Activated CD4-positive, alpha-beta memory T cell treated with anti-CD3 and anti-CD28 coated beads, Interleukin-2, amount 10 ng/mL, durations not matched to agents 7 days and 5 days (primary cell): ENCODE measurements at regions not wholly inside any gene's neighbourhood (a gene's known extent, or its start where the extent isn't known, plus 50 kb on each side); places are given as distances from the start of the nearest gene placed in this dataset.

Experiments
- CTCF ChIA-PET: fragments of 350-600 bp; sonication (Branson Sonifier 250); formaldehyde crosslinking; loops from one replicate; lab custom pipeline; 2021; ENCODE audit warnings: antibody characterized with exemption, inconsistent platforms; lab: Charles Lee
- POLR2A ChIA-PET: fragments of 350-600 bp; sonication (Branson Sonifier 250); formaldehyde crosslinking; loops from one replicate; lab custom pipeline; 2021; ENCODE audit warnings: antibody characterized with exemption; lab: Charles Lee
- DNase-seq: peaks from one replicate; pipeline ENCODE4 v3.0.0-alpha.2; 2020
- H3K27ac Mint-ChIP-seq: one replicate; pipeline ENCODE4 v1.8.0; 2021; ENCODE audit warnings: mild to moderate bottlenecking, mixed read lengths
- H3K27me3 Mint-ChIP-seq: one replicate; pipeline ENCODE4 v1.8.0; 2021; ENCODE audit warnings: mixed read lengths
- H3K36me3 Mint-ChIP-seq: one replicate; pipeline ENCODE4 v1.8.0; 2021; ENCODE audit warnings: low read depth, mixed read lengths
- H3K4me1 Mint-ChIP-seq: one replicate; pipeline ENCODE4 v1.8.0; 2021; ENCODE audit warnings: mixed read lengths
- H3K4me3 Mint-ChIP-seq: one replicate; pipeline ENCODE4 v1.8.0; 2021; ENCODE audit warnings: mild to moderate bottlenecking, mixed read lengths
- H3K9me3 Mint-ChIP-seq: one replicate; pipeline ENCODE4 v1.8.0; 2021; ENCODE audit warnings: mixed read lengths

- H3K4me3 Mint-ChIP-seq, result no peak overlapping the region
- H3K36me3 Mint-ChIP-seq, result no peaks in the 10 kb centered on the region
- CTCF ChIA-PET, result no interaction called here
- POLR2A ChIA-PET, result no interaction called here
- no peaks in the 10 kb centered on the region for H3K9me3 Mint-ChIP-seq
- no peak overlapping the region for H3K27ac Mint-ChIP-seq
- H3K4me1 Mint-ChIP-seq, result peaks cover 2% of the 10 kb centered on the region
- peaks cover 5% of the 10 kb centered on the region for H3K27me3 Mint-ChIP-seq
- no peak for DNase-seq
These were observed 406.6 kb downstream of the ARHGEF28 start for GRCh38 chr5:74032617-74033016.

DNA sequence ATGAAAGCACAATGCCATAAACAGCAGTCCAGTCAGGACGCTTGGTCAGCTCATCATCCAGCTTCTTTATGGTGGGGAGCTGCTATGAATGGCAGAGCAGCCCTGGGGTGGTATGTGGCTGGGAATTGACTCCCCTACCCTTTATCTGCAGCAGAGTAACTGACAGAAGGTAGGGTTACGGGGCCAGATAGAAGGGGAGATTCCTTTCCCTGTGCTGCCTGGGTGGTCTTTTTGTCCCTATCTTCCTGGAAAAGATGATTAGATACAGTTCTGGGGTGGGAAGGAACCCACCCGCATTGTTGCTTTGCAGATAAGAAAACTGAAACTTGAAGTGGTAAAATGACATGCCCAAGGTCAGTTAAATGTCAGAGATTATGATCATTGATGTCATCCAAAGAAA is 405.5 kb downstream of the ARHGEF28 start:
- POLR2A ChIA-PET, result no interaction called here
- Mint-ChIP-seq H3K4me3 (no peak overlapping the region), H3K9me3 (no peaks in the 10 kb centered on the region), H3K36me3 (no peaks in the 10 kb centered on the region), H3K4me1 (peaks cover 2% of the 10 kb centered on the region), H3K27ac (no peak overlapping the region), H3K27me3 (peaks cover 5% of the 10 kb centered on the region)
- DNase-seq, result no peak
- CTCF ChIA-PET, result no interaction called here

- CTCF ChIA-PET, result no interaction called here
- H3K27ac Mint-ChIP-seq, result no peak overlapping the region
These were observed 404.8 kb downstream of the ARHGEF28 start for GRCh38 chr5:74030821-74031220.

GRCh38 chr5:74030371-74030770 is 404.4 kb downstream of the ARHGEF28 start:
- Mint-ChIP-seq H3K4me3 (no peak overlapping the region), H3K4me1 (no peaks in the 10 kb centered on the region), H3K9me3 (no peaks in the 10 kb centered on the region), H3K36me3 (no peaks in the 10 kb centered on the region), H3K27me3 (peaks cover 5% of the 10 kb centered on the region), H3K27ac (no peak overlapping the region)
- ChIA-PET POLR2A (no interaction called here), CTCF (no interaction called here)
- no peak for DNase-seq

More at GRCh38 chr5:74030821-74031220, 404.8 kb downstream of the ARHGEF28 start:
- Mint-ChIP-seq H3K9me3 (no peaks in the 10 kb centered on the region), H3K27me3 (peaks cover 5% of the 10 kb centered on the region), H3K4me3 (no peak overlapping the region), H3K36me3 (no peaks in the 10 kb centered on the region), H3K4me1 (peaks cover 2% of the 10 kb centered on the region)
- no peak for DNase-seq
- POLR2A ChIA-PET, result no interaction called here

DNA sequence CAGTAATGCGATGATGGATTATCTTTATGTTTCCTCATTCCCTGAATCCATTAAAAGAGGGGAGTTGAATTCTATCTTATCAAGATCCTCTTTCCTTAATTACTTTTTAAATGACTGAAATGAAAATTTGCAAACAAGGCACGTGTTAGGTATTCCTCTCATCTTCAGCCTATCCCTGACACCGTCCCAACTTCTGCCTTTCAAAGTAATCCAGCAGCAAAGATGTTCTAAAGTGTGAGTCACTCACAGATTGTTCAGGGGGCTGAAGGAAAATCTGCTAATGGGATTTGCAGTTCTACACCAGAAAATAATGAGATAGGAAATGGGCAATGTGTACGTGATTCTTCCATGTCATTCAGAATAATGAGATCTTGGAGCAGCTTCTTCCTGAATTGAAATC is 403.0 kb downstream of the ARHGEF28 start:
- POLR2A ChIA-PET, result no interaction called here
- no peak overlapping the region for H3K4me3 Mint-ChIP-seq
- no peak overlapping the region for H3K27ac Mint-ChIP-seq
- H3K36me3 Mint-ChIP-seq, result no peaks in the 10 kb centered on the region
- no peak for DNase-seq
- no peaks in the 10 kb centered on the region for H3K9me3 Mint-ChIP-seq
- H3K27me3 Mint-ChIP-seq, result peaks cover 5% of the 10 kb centered on the region
- CTCF ChIA-PET, result no interaction called here
- no peaks in the 10 kb centered on the region for H3K4me1 Mint-ChIP-seq

- no peaks in the 10 kb centered on the region for H3K36me3 Mint-ChIP-seq
- CTCF ChIA-PET, result no interaction called here
- H3K27me3 Mint-ChIP-seq, result peaks cover 9% of the 10 kb centered on the region
These were observed 402.4 kb downstream of the ARHGEF28 start for GRCh38 chr5:74028406-74028805.

DNA sequence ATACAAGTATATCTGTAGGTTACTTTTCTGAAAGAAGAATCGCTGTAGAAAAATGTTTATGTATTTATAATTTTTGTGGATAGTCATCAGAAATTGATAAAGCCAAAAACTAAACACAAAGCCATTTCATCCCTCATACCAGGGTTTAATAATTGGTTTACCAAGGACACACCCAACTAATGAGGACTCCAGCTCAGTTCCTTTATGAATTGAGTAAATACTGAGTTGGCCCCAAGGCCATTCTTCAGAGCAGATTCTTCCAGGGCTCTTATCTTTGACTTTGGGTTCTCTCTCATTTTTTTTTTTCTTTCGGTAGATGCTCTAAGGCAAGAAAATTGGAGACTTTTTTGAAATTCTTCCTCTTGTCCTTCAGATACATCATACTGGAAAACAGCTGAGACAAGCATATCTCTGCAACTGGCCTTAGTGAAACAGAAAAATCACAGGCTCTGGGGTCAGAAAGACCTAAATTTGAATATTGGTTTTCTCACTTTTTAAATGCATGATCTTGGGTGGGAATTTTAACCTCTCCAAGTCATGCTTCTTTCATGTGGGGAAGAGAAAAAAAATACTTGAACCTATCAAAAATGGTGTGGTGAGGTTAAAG is 401.8 kb downstream of the ARHGEF28 start:
- H3K4me3 Mint-ChIP-seq, result no peak overlapping the region
- H3K9me3 Mint-ChIP-seq, result no peaks in the 10 kb centered on the region
- H3K36me3 Mint-ChIP-seq, result no peaks in the 10 kb centered on the region
- CTCF ChIA-PET, result no interaction called here
- no peaks in the 10 kb centered on the region for H3K4me1 Mint-ChIP-seq
- peaks cover 10% of the 10 kb centered on the region for H3K27me3 Mint-ChIP-seq
- POLR2A ChIA-PET, result no interaction called here
- no peak overlapping the region for H3K27ac Mint-ChIP-seq
- DNase-seq, result no peak

More at GRCh38 chr5:74028406-74028805, 402.4 kb downstream of the ARHGEF28 start:
- POLR2A ChIA-PET, result no interaction called here
- H3K4me1 Mint-ChIP-seq, result no peaks in the 10 kb centered on the region
- H3K4me3 Mint-ChIP-seq, result no peak overlapping the region
- DNase-seq, result no peak
- no peak overlapping the region for H3K27ac Mint-ChIP-seq
- H3K9me3 Mint-ChIP-seq, result no peaks in the 10 kb centered on the region

GRCh38 chr5:74026310-74026709 is 400.3 kb downstream of the ARHGEF28 start:
- no peak for DNase-seq
- H3K36me3 Mint-ChIP-seq, result no peaks in the 10 kb centered on the region
- ChIA-PET CTCF (no interaction called here), POLR2A (no interaction called here)
- H3K4me3 Mint-ChIP-seq, result no peak overlapping the region
- no peak overlapping the region for H3K27ac Mint-ChIP-seq
- H3K4me1 Mint-ChIP-seq, result no peaks in the 10 kb centered on the region
- H3K9me3 Mint-ChIP-seq, result no peaks in the 10 kb centered on the region
- H3K27me3 Mint-ChIP-seq, result peaks cover 7% of the 10 kb centered on the region

GRCh38 chr5:74021126-74021525 is 395.1 kb downstream of the ARHGEF28 start:
- POLR2A ChIA-PET, result no interaction called here
- DNase-seq, result no peak
- Mint-ChIP-seq H3K4me1 (no peaks in the 10 kb centered on the region), H3K4me3 (no peak overlapping the region), H3K36me3 (no peaks in the 10 kb centered on the region), H3K27ac (no peak overlapping the region), H3K27me3 (peaks cover 9% of the 10 kb centered on the region), H3K9me3 (no peaks in the 10 kb centered on the region)
- CTCF ChIA-PET, result no interaction called here

- ChIA-PET CTCF (no interaction called here), POLR2A (no interaction called here)
- H3K36me3 Mint-ChIP-seq, result no peaks in the 10 kb centered on the region
- DNase-seq, result no peak
- no peaks in the 10 kb centered on the region for H3K9me3 Mint-ChIP-seq
- H3K4me3 Mint-ChIP-seq, result no peak overlapping the region
- peaks cover 9% of the 10 kb centered on the region for H3K27me3 Mint-ChIP-seq
- H3K27ac Mint-ChIP-seq, result no peak overlapping the region
- H3K4me1 Mint-ChIP-seq, result no peaks in the 10 kb centered on the region
These were observed 394.5 kb downstream of the ARHGEF28 start for GRCh38 chr5:74020503-74020902.

GRCh38 chr5:74019923-74020322 is 393.9 kb downstream of the ARHGEF28 start:
- Mint-ChIP-seq H3K36me3 (no peaks in the 10 kb centered on the region), H3K4me3 (no peak overlapping the region), H3K27me3 (peaks cover 11% of the 10 kb centered on the region), H3K4me1 (no peaks in the 10 kb centered on the region), H3K9me3 (no peaks in the 10 kb centered on the region), H3K27ac (no peak overlapping the region)
- DNase-seq, result no peak
- CTCF ChIA-PET, result no interaction called here
- POLR2A ChIA-PET, result no interaction called here

DNA sequence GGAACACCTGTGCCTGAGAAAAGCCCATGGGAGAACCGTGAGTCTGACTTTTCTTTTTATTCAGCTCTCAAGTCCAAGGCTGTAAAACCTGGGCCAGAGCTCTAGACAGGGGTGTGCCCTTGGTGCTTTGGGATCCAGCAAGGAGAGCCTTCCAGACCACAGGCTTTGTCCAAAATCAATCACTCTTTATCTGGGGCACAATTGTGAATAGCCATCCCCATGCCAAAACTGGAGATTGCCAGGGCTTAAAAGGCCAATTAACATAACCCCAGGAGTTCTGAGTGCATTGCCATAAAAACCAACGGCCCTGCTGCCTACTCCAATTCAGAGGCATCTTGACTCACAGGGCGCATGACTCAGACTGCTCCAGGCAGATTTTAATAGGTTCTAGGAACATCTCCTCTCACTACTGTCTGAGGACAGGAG is 391.8 kb downstream of the ARHGEF28 start:
- Mint-ChIP-seq H3K4me3 (no peak overlapping the region), H3K27me3 (peaks cover 4% of the 10 kb centered on the region), H3K27ac (no peak overlapping the region), H3K36me3 (no peaks in the 10 kb centered on the region), H3K4me1 (no peaks in the 10 kb centered on the region), H3K9me3 (no peaks in the 10 kb centered on the region)
- CTCF ChIA-PET, result no interaction called here
- no peak for DNase-seq
- POLR2A ChIA-PET, result no interaction called here

- H3K27me3 Mint-ChIP-seq, result peaks cover 9% of the 10 kb centered on the region
- CTCF ChIA-PET, result no interaction called here
These were observed 391.1 kb downstream of the ARHGEF28 start for GRCh38 chr5:74017112-74017511.

DNA sequence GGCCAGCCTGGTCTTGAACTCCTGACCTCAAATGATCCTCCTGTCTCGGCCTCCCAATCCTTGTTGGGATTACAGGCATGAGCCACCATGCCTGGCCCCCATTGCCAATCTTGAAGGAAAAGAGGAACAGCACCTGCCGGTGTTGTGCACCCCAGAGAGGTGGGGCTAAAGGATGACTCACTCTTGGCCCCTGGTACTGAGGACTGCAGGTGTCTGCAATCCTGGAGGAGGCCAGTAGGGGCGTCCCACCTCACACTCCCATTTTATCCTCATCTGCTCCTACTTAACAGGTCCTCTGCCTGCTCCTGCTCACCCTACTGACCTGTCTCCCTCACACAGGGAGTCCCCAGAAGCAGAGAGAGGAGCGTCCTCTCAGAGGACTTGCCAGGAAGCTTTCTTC is 390.4 kb downstream of the ARHGEF28 start:
- H3K27me3 Mint-ChIP-seq, result peaks cover 11% of the 10 kb centered on the region
- no peaks in the 10 kb centered on the region for H3K4me1 Mint-ChIP-seq
- no peak overlapping the region for H3K4me3 Mint-ChIP-seq
- POLR2A ChIA-PET, result no interaction called here
- DNase-seq, result no peak
- H3K27ac Mint-ChIP-seq, result no peak overlapping the region
- CTCF ChIA-PET, result no interaction called here
- no peaks in the 10 kb centered on the region for H3K9me3 Mint-ChIP-seq
- no peaks in the 10 kb centered on the region for H3K36me3 Mint-ChIP-seq

More at GRCh38 chr5:74017112-74017511, 391.1 kb downstream of the ARHGEF28 start:
- Mint-ChIP-seq H3K4me1 (no peaks in the 10 kb centered on the region), H3K4me3 (no peak overlapping the region), H3K9me3 (no peaks in the 10 kb centered on the region), H3K27ac (no peak overlapping the region), H3K36me3 (no peaks in the 10 kb centered on the region)
- POLR2A ChIA-PET, result no interaction called here
- no peak for DNase-seq
